ENCODE measurements at regions not wholly inside any gene's neighbourhood (a gene's known extent, or its start where the extent isn't known, plus 50 kb on each side); places are given as distances from the start of the nearest gene placed in this dataset.

GRCh38 chr12:127268213-127268612, 998.8 kb upstream of the TMEM132C start:
- no peaks in the 10 kb centered on the region for H3K9me3 ChIP-seq (ENCODE audit: low read length)
- no peak for TF ChIP-seq EZH2phosphoT487 (IDR thresholded peaks at IDR 0.05; ENCODE audit: borderline replicate concordance, low read depth, low read length)
- TF ChIP-seq CTCF (conservative IDR thresholded peaks at IDR 0.05; ENCODE audit: low read length), result no peak
- H4K20me1 ChIP-seq (ENCODE audit: insufficient read depth, low read length), result no peaks in the 10 kb centered on the region
- H3K36me3 ChIP-seq (ENCODE audit: insufficient read depth, low read length), result no peaks in the 10 kb centered on the region
- no peak overlapping the region for H2AFZ ChIP-seq (ENCODE audit: low read length)
- H3K4me3 ChIP-seq (ENCODE audit: low read depth, low read length, poor library complexity, severe bottlenecking), result no peak overlapping the region
- no peaks in the 10 kb centered on the region for H3K9me2 ChIP-seq (ENCODE audit: insufficient read depth, low read length)
- intact Hi-C loops (cut with micrococcal nuclease; ENCODE audit: unreplicated experiment), result no loop called here
- no peak overlapping the region for H3K27ac ChIP-seq (ENCODE audit: low read depth, low read length, poor library complexity, severe bottlenecking)
- H3K79me2 ChIP-seq (ENCODE audit: insufficient read depth, low read depth, low read length), result no peaks in the 10 kb centered on the region
- no peak overlapping the region for H3K4me2 ChIP-seq (ENCODE audit: low read length)
- ChIA-PET POLR2A (interaction anchor here (0.7 kb wide), 1 partner anchor 16 kb away, joined by 3 read pairs; no protein-coding TSS in a partner anchor), CTCF (ENCODE audit: unreplicated experiment) (no interaction called here)
- no peak for DNase-seq (ENCODE audit: low spot score)
- no TSS peak for BruUV-seq (replicated peaks)
- H3K4me1 ChIP-seq (ENCODE audit: insufficient read depth, low read length, poor library complexity, severe bottlenecking), result no peaks in the 10 kb centered on the region

- H3K79me2 ChIP-seq (ENCODE audit: insufficient read depth, low read depth, low read length), result no peaks in the 10 kb centered on the region
- TF ChIP-seq CTCF (conservative IDR thresholded peaks at IDR 0.05; ENCODE audit: low read length), result no peak
- no peak for TF ChIP-seq EZH2phosphoT487 (IDR thresholded peaks at IDR 0.05; ENCODE audit: borderline replicate concordance, low read depth, low read length)
- H3K4me3 ChIP-seq (ENCODE audit: low read depth, low read length, poor library complexity, severe bottlenecking), result no peak overlapping the region
- H3K36me3 ChIP-seq (ENCODE audit: insufficient read depth, low read length), result no peaks in the 10 kb centered on the region
- intact Hi-C loops (cut with micrococcal nuclease; ENCODE audit: unreplicated experiment), result no loop called here
- H4K20me1 ChIP-seq (ENCODE audit: insufficient read depth, low read length), result no peaks in the 10 kb centered on the region
- no peak for DNase-seq (ENCODE audit: low spot score)
- no peaks in the 10 kb centered on the region for H3K9me2 ChIP-seq (ENCODE audit: insufficient read depth, low read length)
- no peaks in the 10 kb centered on the region for H3K4me1 ChIP-seq (ENCODE audit: insufficient read depth, low read length, poor library complexity, severe bottlenecking)
- CTCF ChIA-PET (ENCODE audit: unreplicated experiment), result no interaction called here
- no peak overlapping the region for H3K4me2 ChIP-seq (ENCODE audit: low read length)
- H3K27ac ChIP-seq (ENCODE audit: low read depth, low read length, poor library complexity, severe bottlenecking), result no peak overlapping the region
- POLR2A ChIA-PET, result interaction anchor here (0.7 kb wide), 1 partner anchor 16 kb away, joined by 3 read pairs; no protein-coding TSS in a partner anchor
- BruUV-seq (replicated peaks), result no TSS peak
- H2AFZ ChIP-seq (ENCODE audit: low read length), result no peak overlapping the region
- no peaks in the 10 kb centered on the region for H3K9me3 ChIP-seq (ENCODE audit: low read length)
These were observed 998.1 kb upstream of the TMEM132C start for GRCh38 chr12:127268706-127269425.

GRCh38 chr12:127270193-127270592, 996.8 kb upstream of the TMEM132C start:
- H3K4me2 ChIP-seq (ENCODE audit: low read length), result no peak overlapping the region
- ChIA-PET CTCF (ENCODE audit: unreplicated experiment) (no interaction called here), POLR2A (no interaction called here)
- H2AFZ ChIP-seq (ENCODE audit: low read length), result no peak overlapping the region
- DNase-seq (ENCODE audit: low spot score), result no peak
- no peaks in the 10 kb centered on the region for H3K36me3 ChIP-seq (ENCODE audit: insufficient read depth, low read length)
- intact Hi-C loops (cut with micrococcal nuclease; ENCODE audit: unreplicated experiment), result no loop called here
- no peak overlapping the region for H3K4me3 ChIP-seq (ENCODE audit: low read depth, low read length, poor library complexity, severe bottlenecking)
- no TSS peak for BruUV-seq (replicated peaks)
- no peaks in the 10 kb centered on the region for H4K20me1 ChIP-seq (ENCODE audit: insufficient read depth, low read length)
- no peaks in the 10 kb centered on the region for H3K9me3 ChIP-seq (ENCODE audit: low read length)
- no peaks in the 10 kb centered on the region for H3K4me1 ChIP-seq (ENCODE audit: insufficient read depth, low read length, poor library complexity, severe bottlenecking)
- no peaks in the 10 kb centered on the region for H3K9me2 ChIP-seq (ENCODE audit: insufficient read depth, low read length)
- TF ChIP-seq CTCF (conservative IDR thresholded peaks at IDR 0.05; ENCODE audit: low read length) (no peak), EZH2phosphoT487 (IDR thresholded peaks at IDR 0.05; ENCODE audit: borderline replicate concordance, low read depth, low read length) (no peak)
- H3K27ac ChIP-seq (ENCODE audit: low read depth, low read length, poor library complexity, severe bottlenecking), result no peak overlapping the region
- H3K79me2 ChIP-seq (ENCODE audit: insufficient read depth, low read depth, low read length), result no peaks in the 10 kb centered on the region
